K562 (cell line): ENCODE measurements at regions not wholly inside any gene's neighbourhood (a gene's known extent, or its start where the extent isn't known, plus 50 kb on each side); places are given as distances from the start of the nearest gene placed in this dataset.

Experiments
- DACH1 ChIP-seq: fragments of 450-650 bp; IDR thresholded peaks from 2 replicates; pipeline ENCODE4 v1.6.1; 2018; ENCODE audit not compliant: partially characterized antibody
- E2F8 ChIP-seq: fragments of 450-650 bp; IDR thresholded peaks from 2 replicates; pipeline ENCODE4 v1.7.1; 2018; ENCODE audit warnings: mild to moderate bottlenecking, low read depth; ENCODE audit not compliant: partially characterized antibody
- EZH2 ChIP-seq: IDR thresholded peaks from 2 replicates; pipeline ENCODE4 v1.6.1; 2012; ENCODE audit warnings: low read depth, mild to moderate bottlenecking, inconsistent platforms, low read length, borderline replicate concordance
- NCOA2 ChIP-seq, 2 experiments: fragments of 450-650 bp; IDR thresholded peaks; 2 replicates each; pipeline ENCODE4 v1.6.1; 2018; ENCODE audit warnings: mild to moderate bottlenecking in 2 of 2, moderate library complexity in 1 of 2; ENCODE audit not compliant: partially characterized antibody in 2 of 2
- RAD51 ChIP-seq: fragments of 450-650 bp; IDR thresholded peaks from 2 replicates; pipeline ENCODE4 v1.7.1; 2016; ENCODE audit warnings: low read depth, mild to moderate bottlenecking, borderline replicate concordance
- RHOXF2B ChIP-seq: fragments of 250-450 bp; sonication (Bioruptor Pico); conservative IDR thresholded peaks from 2 replicates; pipeline ENCODE4 v1.5.1; 2021
- THAP12 ChIP-seq: fragments of 250-450 bp; sonication (Bioruptor Pico); IDR thresholded peaks from 2 replicates; pipeline ENCODE4 v1.9.0; 2021; ENCODE audit warnings: mild to moderate bottlenecking, inconsistent platforms
- ZC3H11A ChIP-seq: IDR thresholded peaks from 2 replicates; pipeline ENCODE4 v1.6.1; 2012; ENCODE audit warnings: low read depth, low read length, improper control_type of control experiment
- ZNF274 ChIP-seq: IDR thresholded peaks from 2 replicates; pipeline ENCODE4 v1.6.1; 2011; ENCODE audit warnings: low read depth, mild to moderate bottlenecking, low read length, moderate library complexity, borderline replicate concordance

- TF ChIP-seq THAP12 (CRISPR knock-in tag) (no peak), ZNF274 (no peak), E2F8 (no peak), DACH1 (no peak), RHOXF2B (no peak), EZH2 (no peak), ZC3H11A (no peak), NCOA2 (IDR thresholded peaks at IDR 0.05; ENCODE audit: partially characterized antibody in 2 of 2) (no peak), RAD51 (no peak)
Measured at GRCh38 chr5:167029488-167029887, 1262.0 kb upstream of the WWC1 start (continued).
